IMR-90 (cell line): ENCODE measurements at regions not wholly inside any gene's neighbourhood (a gene's known extent, or its start where the extent isn't known, plus 50 kb on each side); places are given as distances from the start of the nearest gene placed in this dataset.

ENCODE experiments used
- ATAC-seq: fragments of 200-7000 bp; cut with Tn5 transposase; 2 replicates; pipeline ENCODE4 v1.9.1; 2020; ENCODE audit warnings: low read depth, mild to moderate bottlenecking, moderate library complexity
- BruUV-seq: library from RNA; stranded (reverse); fragments of 400-500 nt; replicated peaks from 2 replicates; lab custom pipeline; 2021; lab: Mats Ljungman, UMichigan
- CTCF ChIA-PET: fragments of 300-600 bp; formaldehyde crosslinking; extraction: SDS; loops from one replicate; lab custom pipeline; 2021; ENCODE audit warnings: antibody characterized with exemption; lab: Yijun Ruan, JAX
- POLR2A ChIA-PET: fragments of 300-600 bp; sonication (Branson Sonifier 250); formaldehyde crosslinking; loops from one replicate; lab custom pipeline; 2022; ENCODE audit warnings: antibody characterized with exemption; ENCODE audit not compliant: unreplicated experiment; lab: Charles Lee
- DNase-seq: peaks from one replicate; pipeline ENCODE4 v3.0.0; 2013
- H2AFZ ChIP-seq: replicated peaks from 2 replicates; pipeline ENCODE3; 2013; ENCODE audit warnings: low read length, mild to moderate bottlenecking; ENCODE audit not compliant: poor library complexity
- H2AK5ac ChIP-seq: 2 replicates; pipeline ENCODE4 v1.6.1; 2013; ENCODE audit warnings: low read depth, low read length, inconsistent platforms
- H2AK9ac ChIP-seq: replicated peaks from 2 replicates; pipeline ENCODE3; 2013; ENCODE audit warnings: mild to moderate bottlenecking, low read depth, low read length, moderate library complexity; ENCODE audit not compliant: poor library complexity
- H2BK120ac ChIP-seq: 2 replicates; pipeline ENCODE4 v1.6.1; 2013; ENCODE audit warnings: low read depth, low read length, inconsistent platforms
- H2BK15ac ChIP-seq: 3 replicates; pipeline ENCODE4 v1.6.1; 2013; ENCODE audit warnings: low read depth, low read length, inconsistent platforms
- H2BK20ac ChIP-seq: 2 replicates; pipeline ENCODE4 v1.6.1; 2013; ENCODE audit warnings: low read depth, mild to moderate bottlenecking, inconsistent platforms, low read length, moderate library complexity
- H2BK5ac ChIP-seq: 2 replicates; pipeline ENCODE4 v1.6.1; 2013; ENCODE audit warnings: mild to moderate bottlenecking, low read depth, low read length, inconsistent platforms; ENCODE audit not compliant: poor library complexity, severe bottlenecking
- H3K14ac ChIP-seq: replicated peaks from 2 replicates; pipeline ENCODE4 v1.6.1; 2013; ENCODE audit warnings: low read depth, low read length, inconsistent platforms
- H3K18ac ChIP-seq: 2 replicates; pipeline ENCODE4 v1.6.1; 2013; ENCODE audit warnings: low read depth, low read length, control low read depth
- H3K23ac ChIP-seq: 2 replicates; pipeline ENCODE4 v1.6.1; 2013; ENCODE audit warnings: low read depth, low read length, inconsistent platforms
- H3K27ac ChIP-seq: 2 replicates; pipeline ENCODE4 v1.5.1; 2013; ENCODE audit warnings: mild to moderate bottlenecking, control low read depth, low read length; ENCODE audit not compliant: insufficient read depth
- H3K27me3 ChIP-seq: 2 replicates; pipeline ENCODE4 v1.6.1; 2013; ENCODE audit warnings: low read length; ENCODE audit not compliant: control insufficient read depth, insufficient read depth
- H3K36me3 ChIP-seq: 2 replicates; pipeline ENCODE4 v1.6.1; 2013; ENCODE audit warnings: low read length, mixed read lengths; ENCODE audit not compliant: control insufficient read depth, insufficient read depth
- H3K4ac ChIP-seq: 2 replicates; pipeline ENCODE4 v1.6.1; 2013; ENCODE audit warnings: low read depth, low read length, inconsistent platforms
- H3K4me1 ChIP-seq: 2 replicates; pipeline ENCODE4 v1.6.1; 2013; ENCODE audit warnings: low read length, mixed read lengths; ENCODE audit not compliant: control insufficient read depth, insufficient read depth
- H3K4me2 ChIP-seq: 2 replicates; pipeline ENCODE4 v1.6.1; 2013; ENCODE audit warnings: low read depth, mild to moderate bottlenecking, control low read depth, low read length, moderate library complexity
- H3K4me3 ChIP-seq: 2 replicates; pipeline ENCODE4 v1.5.1; 2013; ENCODE audit warnings: low read depth, mild to moderate bottlenecking, control low read depth, low read length, moderate library complexity; ENCODE audit not compliant: insufficient read depth
- H3K56ac ChIP-seq: 2 replicates; pipeline ENCODE4 v1.6.1; 2013; ENCODE audit warnings: low read length, inconsistent platforms; ENCODE audit not compliant: insufficient read depth; ENCODE audit errors: extremely low read depth
- H3K79me1 ChIP-seq, 2 experiments: 2 replicates each; pipeline ENCODE4 v1.6.1; 2013; ENCODE audit warnings: low read length in 2 of 2, inconsistent platforms in 1 of 2, low read depth in 1 of 2
- H3K9ac ChIP-seq: 2 replicates; pipeline ENCODE4 v1.6.1; 2013; ENCODE audit warnings: low read depth, low read length, control low read depth
- H3K9me1 ChIP-seq: 2 replicates; pipeline ENCODE4 v1.6.1; 2013; ENCODE audit warnings: low read length, inconsistent platforms; ENCODE audit not compliant: insufficient read depth
- H3K9me3 ChIP-seq: 2 replicates; pipeline ENCODE4 v1.6.1; 2013; ENCODE audit warnings: low read length; ENCODE audit not compliant: control insufficient read depth, insufficient read depth
- H4K20me1 ChIP-seq: 2 replicates; pipeline ENCODE4 v1.6.1; 2013; ENCODE audit warnings: low read length, inconsistent platforms; ENCODE audit not compliant: insufficient read depth
- H4K5ac ChIP-seq: 2 replicates; pipeline ENCODE4 v1.6.1; 2013; ENCODE audit warnings: mild to moderate bottlenecking, low read depth, low read length, control low read depth
- H4K8ac ChIP-seq, 2 experiments: 2 replicates each; pipeline ENCODE4 v1.6.1; 2013; ENCODE audit warnings: low read depth in 2 of 2, low read length in 2 of 2, control low read depth in 1 of 2, inconsistent platforms in 1 of 2
- H4K91ac ChIP-seq: 2 replicates; pipeline ENCODE4 v1.6.1; 2013; ENCODE audit warnings: low read depth, low read length, inconsistent platforms; ENCODE audit not compliant: insufficient read depth
- BHLHE40 ChIP-seq: fragments of 150-350 bp; IDR thresholded peaks from 2 replicates; pipeline ENCODE4 v1.6.1; 2016; ENCODE audit warnings: mild to moderate bottlenecking, low read depth, low read length
- CEBPB ChIP-seq: IDR thresholded peaks from 2 replicates; pipeline ENCODE4 v1.6.1; 2012; ENCODE audit warnings: low read depth, low read length, improper control_type of control experiment
- MAZ ChIP-seq: IDR thresholded peaks from 2 replicates; pipeline ENCODE4 v1.6.1; 2012; ENCODE audit warnings: low read depth, mild to moderate bottlenecking, low read length, improper control_type of control experiment, moderate library complexity, borderline replicate concordance
- NFE2L2 ChIP-seq: fragments of 150-350 bp; IDR thresholded peaks from 2 replicates; pipeline ENCODE4 v1.6.1; 2016; ENCODE audit warnings: low read depth, mild to moderate bottlenecking, low read length
- POLR2A ChIP-seq: IDR thresholded peaks from 2 replicates; pipeline ENCODE4 v1.6.1; 2012; ENCODE audit warnings: mild to moderate bottlenecking, low read depth, low read length
- RAD21 ChIP-seq: IDR thresholded peaks from 2 replicates; pipeline ENCODE4 v1.6.1; 2012; ENCODE audit warnings: low read length, improper control_type of control experiment
- RFX5 ChIP-seq: IDR thresholded peaks from 2 replicates; pipeline ENCODE4 v1.8.0; 2012; ENCODE audit warnings: low read depth, mild to moderate bottlenecking, low read length, moderate library complexity
- SMC3 ChIP-seq: fragments of 150-350 bp; IDR thresholded peaks from 2 replicates; pipeline ENCODE4 v1.6.1; 2016; ENCODE audit warnings: low read depth, mild to moderate bottlenecking, antibody characterized with exemption, low read length, moderate library complexity
- WGBS, 2 experiments: methylation state at CpG; one replicate each; pipeline versions ENCODE4 v1.1.5 to v1.1.7; 2013; ENCODE audit warnings: missing lambda C conversion rate in 2 of 2; ENCODE audit not compliant: insufficient read length in 1 of 2; ENCODE audit errors: extremely low coverage in 2 of 2; 5-methylcytosine and 5-hydroxymethylcytosine counted together
- dilution Hi-C: fragments of 300-500 bp; cut with HindIII; formaldehyde crosslinking; loops from one replicate; pipeline ENCODE4 v1.14.3; 2018; ENCODE audit warnings: low sequenced_read_pairs; ENCODE audit not compliant: unreplicated experiment
- in situ Hi-C: fragments of 300-500 bp; cut with MboI; formaldehyde crosslinking; loops from 3 replicates; pipeline ENCODE4 v1.14.3; 2019; ENCODE audit warnings: low sequenced_read_pairs, inconsistent platforms, mixed read lengths
- intact Hi-C: fragments of 100-400 bp; cut with micrococcal nuclease; formaldehyde crosslinking; loops from 2 replicates; pipeline ENCODE4 v1.10.0; 2022
- TF ChIP-seq, protein P1 (sequence below): fragments of 150-350 bp; IDR thresholded peaks from 2 replicates; pipeline ENCODE4 v1.6.1; 2016; ENCODE audit warnings: low read depth, mild to moderate bottlenecking, low read length, moderate library complexity, borderline replicate concordance

DNA sequence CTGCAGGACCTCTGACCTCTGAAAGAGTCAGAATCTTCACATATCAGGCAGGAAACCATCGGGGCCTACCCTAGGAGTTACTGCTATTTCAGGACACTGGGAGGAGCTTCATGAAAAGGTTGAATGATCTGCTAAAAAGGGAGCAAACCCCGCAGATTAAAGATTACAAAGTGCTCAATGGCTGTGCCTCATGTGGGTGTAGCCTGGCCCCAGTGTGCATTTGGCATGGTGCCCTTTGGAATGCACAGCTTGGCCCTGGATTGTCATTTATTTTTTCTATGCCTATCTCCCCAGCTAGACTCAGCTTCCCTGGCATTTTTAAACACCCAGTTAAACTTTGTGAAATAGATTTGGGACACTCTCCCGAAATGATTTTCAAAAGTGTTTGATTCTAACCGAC lies 368.5 kb upstream of the SPTLC3 start:
- POLR2A ChIA-PET = no interaction called here

More for the DNA sequence above, 368.5 kb upstream of the SPTLC3 start:
- no peak overlapping the region for H3K56ac ChIP-seq
- TF ChIP-seq POLR2A = no peak
- TF ChIP-seq MAZ = no peak
- TF ChIP-seq NFE2L2 = no peak
- TF ChIP-seq CEBPB = no peak
- no peak for TF ChIP-seq BHLHE40
- TF ChIP-seq SMC3 = no peak
- TF ChIP-seq RAD21 = no peak
- no peak for TF ChIP-seq RFX5
- TF ChIP-seq, protein P1, sequence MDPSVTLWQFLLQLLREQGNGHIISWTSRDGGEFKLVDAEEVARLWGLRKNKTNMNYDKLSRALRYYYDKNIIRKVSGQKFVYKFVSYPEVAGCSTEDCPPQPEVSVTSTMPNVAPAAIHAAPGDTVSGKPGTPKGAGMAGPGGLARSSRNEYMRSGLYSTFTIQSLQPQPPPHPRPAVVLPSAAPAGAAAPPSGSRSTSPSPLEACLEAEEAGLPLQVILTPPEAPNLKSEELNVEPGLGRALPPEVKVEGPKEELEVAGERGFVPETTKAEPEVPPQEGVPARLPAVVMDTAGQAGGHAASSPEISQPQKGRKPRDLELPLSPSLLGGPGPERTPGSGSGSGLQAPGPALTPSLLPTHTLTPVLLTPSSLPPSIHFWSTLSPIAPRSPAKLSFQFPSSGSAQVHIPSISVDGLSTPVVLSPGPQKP = no peak
- H2BK20ac ChIP-seq = no peak overlapping the region
- peaks cover 20% of the 10 kb centered on the region for H3K9me3 ChIP-seq
- no peak overlapping the region for H4K91ac ChIP-seq
- WGBS, 2 experiments = no CpG with 5 or more reads among the region's 4 CpGs
- H2BK15ac ChIP-seq = no peak overlapping the region
- H3K27me3 ChIP-seq = no peaks in the 10 kb centered on the region
- H3K4me1 ChIP-seq = no peaks in the 10 kb centered on the region
- CTCF ChIA-PET = no interaction called here
- in situ Hi-C loops = no loop called here
- H3K23ac ChIP-seq = no peak overlapping the region
- no peak overlapping the region for H2AK9ac ChIP-seq
- no peaks in the 10 kb centered on the region for H3K9me1 ChIP-seq
- H3K4me2 ChIP-seq = no peak overlapping the region
- no peak overlapping the region for H3K14ac ChIP-seq
- H3K4ac ChIP-seq = no peak overlapping the region
- H3K27ac ChIP-seq = no peak overlapping the region
- no peaks in the 10 kb centered on the region for H3K79me1 ChIP-seq
- H3K18ac ChIP-seq = no peak overlapping the region
- no TSS peak for BruUV-seq
- no peaks in the 10 kb centered on the region for H3K36me3 ChIP-seq
- H2AFZ ChIP-seq = no peak overlapping the region
- H2BK120ac ChIP-seq = no peak overlapping the region
- H3K9ac ChIP-seq = no peak overlapping the region
- no peak for DNase-seq
- no peak overlapping the region for H2BK5ac ChIP-seq
- no peak for ATAC-seq
- no peaks in the 10 kb centered on the region for H4K20me1 ChIP-seq
- H3K4me3 ChIP-seq = no peak overlapping the region
- no peak overlapping the region for H4K5ac ChIP-seq
- dilution Hi-C loops = no loop called here
- no peak overlapping the region for H2AK5ac ChIP-seq
- intact Hi-C loops = no loop called here
- no peak overlapping the region for H4K8ac ChIP-seq
